OCI-M2 (cell line): ENCODE measurements at regions not wholly inside any gene's neighbourhood (a gene's known extent, or its start where the extent isn't known, plus 50 kb on each side); places are given as distances from the start of the nearest gene placed in this dataset.
"Not testable (repeated sequence)": the region's sequence is repeated elsewhere in the genome, so short reads cannot be mapped to it uniquely, and the experiment has no call there.

Experiments used
- DNase-seq: peaks from one replicate; lab custom pipeline; 2025; ENCODE audit not compliant: unreplicated experiment; lab: John Stamatoyannopoulos, UW

GRCh38 chr3:145333427-145333826 is 827.6 kb downstream of the PLOD2 start:
- not testable (repeated sequence) for DNase-seq

- DNase-seq, result no peak
Observed at GRCh38 chr3:145333931-145334330, 827.1 kb downstream of the PLOD2 start.

- no peak for DNase-seq
Observed at GRCh38 chr3:145355206-145355605, 805.8 kb downstream of the PLOD2 start.

- no peak for DNase-seq
Observed at GRCh38 chr3:145357453-145357852, 803.5 kb downstream of the PLOD2 start.

- no peak for DNase-seq
Observed at GRCh38 chr3:145359040-145359439, 801.9 kb downstream of the PLOD2 start.

GRCh38 chr3:145368748-145369147 is 792.2 kb downstream of the PLOD2 start:
- DNase-seq, result no peak

GRCh38 chr3:145370870-145371269 is 790.1 kb downstream of the PLOD2 start:
- no peak for DNase-seq

- DNase-seq, result no peak
Observed at GRCh38 chr3:145377301-145377700, 783.7 kb downstream of the PLOD2 start.

- no peak for DNase-seq
Observed at GRCh38 chr3:145383416-145383815, 777.6 kb downstream of the PLOD2 start.

GRCh38 chr3:145384307-145384706 is 776.7 kb downstream of the PLOD2 start:
- DNase-seq, result no peak

- no peak for DNase-seq
Observed at GRCh38 chr3:145387211-145387610, 773.8 kb downstream of the PLOD2 start.

- DNase-seq, result no peak
Observed at GRCh38 chr3:145395421-145395820, 765.6 kb downstream of the PLOD2 start.

- DNase-seq, result no peak
Observed at GRCh38 chr3:145411605-145412004, 749.4 kb downstream of the PLOD2 start.

- DNase-seq, result no peak
Observed at GRCh38 chr3:145417678-145418077, 743.3 kb downstream of the PLOD2 start.

GRCh38 chr3:145422556-145422955 is 738.4 kb downstream of the PLOD2 start:
- no peak for DNase-seq

GRCh38 chr3:145427355-145427754 is 733.6 kb downstream of the PLOD2 start:
- DNase-seq, result no peak

GRCh38 chr3:145429546-145429945 is 731.4 kb downstream of the PLOD2 start:
- no peak for DNase-seq

- DNase-seq, result no peak
Observed at GRCh38 chr3:145448436-145448835, 712.5 kb downstream of the PLOD2 start.

- DNase-seq, result no peak
Observed at GRCh38 chr3:145450018-145450682, 710.8 kb downstream of the PLOD2 start.

GRCh38 chr3:145457825-145458552 is 703.0 kb downstream of the PLOD2 start:
- no peak for DNase-seq

- DNase-seq, result not testable (repeated sequence)
Observed at GRCh38 chr3:145459681-145460080, 701.3 kb downstream of the PLOD2 start.

GRCh38 chr3:145471976-145472375 is 689.0 kb downstream of the PLOD2 start:
- DNase-seq, result no peak

- not testable (repeated sequence) for DNase-seq
Observed at GRCh38 chr3:145482735-145483134, 678.2 kb downstream of the PLOD2 start.
